IPS-15b (cell line): ENCODE measurements at regions not wholly inside any gene's neighbourhood (a gene's known extent, or its start where the extent isn't known, plus 50 kb on each side); places are given as distances from the start of the nearest gene placed in this dataset.
"Not testable (repeated sequence)": the region's sequence is repeated elsewhere in the genome, so short reads cannot be mapped to it uniquely, and the experiment has no call there.

Source experiments
- H3K27me3 ChIP-seq: one replicate; pipeline ENCODE4 v1.6.1; 2013; ENCODE audit warnings: low read length; ENCODE audit not compliant: control insufficient read depth, insufficient read depth
- H3K36me3 ChIP-seq: one replicate; pipeline ENCODE4 v1.6.1; 2013; ENCODE audit warnings: low read length; ENCODE audit not compliant: control insufficient read depth, insufficient read depth
- H3K4me1 ChIP-seq: one replicate; pipeline ENCODE4 v1.6.1; 2013; ENCODE audit warnings: mild to moderate bottlenecking, low read length; ENCODE audit not compliant: control insufficient read depth, insufficient read depth
- H3K4me3 ChIP-seq: one replicate; pipeline ENCODE4 v1.5.1; 2013; ENCODE audit warnings: low read depth, low read length
- H3K9ac ChIP-seq: one replicate; pipeline ENCODE4 v1.6.1; 2013; ENCODE audit warnings: low read depth, mild to moderate bottlenecking, low read length
- H3K9me3 ChIP-seq: one replicate; pipeline ENCODE4 v1.6.1; 2013; ENCODE audit warnings: mild to moderate bottlenecking, low read length; ENCODE audit not compliant: control insufficient read depth, insufficient read depth

- Histone ChIP-seq H3K27me3 (no peaks in the 10 kb centered on the region), H3K36me3 (no peaks in the 10 kb centered on the region), H3K9me3 (no peaks in the 10 kb centered on the region), H3K4me1 (peaks cover 2% of the 10 kb centered on the region), H3K4me3 (no peak overlapping the region), H3K9ac (peak overlapping the region; percentile 16)
Measured at GRCh38 chr22:17284888-17285287, 65.7 kb upstream of the ADA2 start.

GRCh38 chr22:17284466-17284865 is 65.2 kb upstream of the ADA2 start:
- no peaks in the 10 kb centered on the region for H3K36me3 ChIP-seq
- H3K4me3 ChIP-seq = no peak overlapping the region

GRCh38 chr22:17283865-17284264 is 64.6 kb upstream of the ADA2 start:
- H3K9ac ChIP-seq, H3K9me3 ChIP-seq, H3K27me3 ChIP-seq, H3K4me1 ChIP-seq, H3K36me3 ChIP-seq, H3K4me3 ChIP-seq: not testable (repeated sequence)

More at GRCh38 chr22:17284466-17284865, 65.2 kb upstream of the ADA2 start:
- H3K9me3 ChIP-seq = no peaks in the 10 kb centered on the region
- no peaks in the 10 kb centered on the region for H3K27me3 ChIP-seq
- peaks cover 2% of the 10 kb centered on the region for H3K4me1 ChIP-seq
- H3K9ac ChIP-seq = no peak overlapping the region

GRCh38 chr22:17283423-17283822 is 64.2 kb upstream of the ADA2 start:
- no peak overlapping the region for H3K9ac ChIP-seq
- H3K27me3 ChIP-seq = no peaks in the 10 kb centered on the region
- peaks cover 2% of the 10 kb centered on the region for H3K4me1 ChIP-seq
- H3K4me3 ChIP-seq = no peak overlapping the region
- no peaks in the 10 kb centered on the region for H3K9me3 ChIP-seq
- no peaks in the 10 kb centered on the region for H3K36me3 ChIP-seq

- no peaks in the 10 kb centered on the region for H3K36me3 ChIP-seq
- no peak overlapping the region for H3K4me3 ChIP-seq
- H3K4me1 ChIP-seq = no peaks in the 10 kb centered on the region
- H3K9me3 ChIP-seq = no peaks in the 10 kb centered on the region
- H3K9ac ChIP-seq = no peak overlapping the region
- no peaks in the 10 kb centered on the region for H3K27me3 ChIP-seq
Measured at GRCh38 chr22:17281440-17281841, 62.2 kb upstream of the ADA2 start.

- Histone ChIP-seq H3K27me3 (no peaks in the 10 kb centered on the region), H3K4me3 (no peak overlapping the region), H3K9me3 (no peaks in the 10 kb centered on the region), H3K36me3 (no peaks in the 10 kb centered on the region), H3K9ac (no peak overlapping the region), H3K4me1 (no peaks in the 10 kb centered on the region)
Measured at GRCh38 chr22:17281026-17281425, 61.8 kb upstream of the ADA2 start.

GRCh38 chr22:17272511-17272991 is 53.3 kb upstream of the ADA2 start:
- Histone ChIP-seq H3K27me3 (no peaks in the 10 kb centered on the region), H3K36me3 (no peaks in the 10 kb centered on the region), H3K4me3 (no peak overlapping the region), H3K4me1 (peaks cover 23% of the 10 kb centered on the region), H3K9ac (no peak overlapping the region), H3K9me3 (no peaks in the 10 kb centered on the region)

- Histone ChIP-seq H3K9ac (no peak overlapping the region), H3K9me3 (no peaks in the 10 kb centered on the region)
Measured at GRCh38 chr22:17271711-17272451, 52.6 kb upstream of the ADA2 start.

GRCh38 chr22:17269607-17270261 is 50.5 kb upstream of the ADA2 start:
- Histone ChIP-seq H3K36me3 (no peaks in the 10 kb centered on the region), H3K4me1 (peaks cover 51% of the 10 kb centered on the region), H3K4me3 (peak overlapping the region; percentile 13), H3K9ac (no peak overlapping the region), H3K27me3 (no peaks in the 10 kb centered on the region), H3K9me3 (no peaks in the 10 kb centered on the region)

More at GRCh38 chr22:17271711-17272451, 52.6 kb upstream of the ADA2 start:
- H3K27me3 ChIP-seq = no peaks in the 10 kb centered on the region
- no peaks in the 10 kb centered on the region for H3K36me3 ChIP-seq
- no peak overlapping the region for H3K4me3 ChIP-seq
- H3K4me1 ChIP-seq = peaks cover 30% of the 10 kb centered on the region

- Histone ChIP-seq H3K27me3 (no peaks in the 10 kb centered on the region), H3K36me3 (no peaks in the 10 kb centered on the region), H3K9me3 (no peaks in the 10 kb centered on the region), H3K9ac (no peak overlapping the region), H3K4me3 (peak overlapping the region; percentile 13), H3K4me1 (peaks cover 55% of the 10 kb centered on the region)
Measured at GRCh38 chr22:17269224-17269606, 50.0 kb upstream of the ADA2 start.
